OCI-LY1 (cell line): ENCODE measurements at regions not wholly inside any gene's neighbourhood (a gene's known extent, or its start where the extent isn't known, plus 50 kb on each side); places are given as distances from the start of the nearest gene placed in this dataset.

ENCODE experiments used
- EZH2 ChIP-seq: fragments of 200-600 bp; sonication (generic), shearing (Covaris generic); IDR thresholded peaks from 2 replicates; pipeline ENCODE4 v1.8.0; 2017; ENCODE audit warnings: borderline replicate concordance, mixed run types, mild to moderate bottlenecking, antibody characterized with exemption, low read length, moderate library complexity, mixed read lengths
- TF ChIP-seq, protein P1 (sequence below): fragments of 200-600 bp; sonication (generic), shearing (Covaris generic); IDR thresholded peaks from 2 replicates; pipeline ENCODE4 v1.5.1; 2017; ENCODE audit warnings: mild to moderate bottlenecking, antibody characterized with exemption, low read length, moderate library complexity, mixed read lengths

DNA sequence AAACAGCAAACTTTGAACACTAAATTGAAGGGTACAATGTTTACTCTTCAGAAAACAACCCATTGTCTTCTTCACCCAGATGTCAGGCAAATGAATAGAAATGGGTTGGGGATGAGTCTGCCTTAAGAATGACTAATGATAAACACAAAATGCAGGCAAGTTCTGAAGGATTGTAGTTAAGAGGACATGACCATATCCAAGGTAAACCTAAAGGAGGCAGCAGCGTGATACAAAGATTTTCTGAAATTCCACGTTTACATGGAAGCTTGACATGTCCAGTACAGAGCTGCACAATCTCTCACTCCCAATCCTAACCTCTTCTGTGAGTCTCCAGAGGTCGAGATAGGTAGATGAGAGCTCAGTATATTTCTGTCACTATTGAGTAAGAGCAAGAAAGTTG is 1263.2 kb upstream of the CDH6 start:
- TF ChIP-seq, protein P1, sequence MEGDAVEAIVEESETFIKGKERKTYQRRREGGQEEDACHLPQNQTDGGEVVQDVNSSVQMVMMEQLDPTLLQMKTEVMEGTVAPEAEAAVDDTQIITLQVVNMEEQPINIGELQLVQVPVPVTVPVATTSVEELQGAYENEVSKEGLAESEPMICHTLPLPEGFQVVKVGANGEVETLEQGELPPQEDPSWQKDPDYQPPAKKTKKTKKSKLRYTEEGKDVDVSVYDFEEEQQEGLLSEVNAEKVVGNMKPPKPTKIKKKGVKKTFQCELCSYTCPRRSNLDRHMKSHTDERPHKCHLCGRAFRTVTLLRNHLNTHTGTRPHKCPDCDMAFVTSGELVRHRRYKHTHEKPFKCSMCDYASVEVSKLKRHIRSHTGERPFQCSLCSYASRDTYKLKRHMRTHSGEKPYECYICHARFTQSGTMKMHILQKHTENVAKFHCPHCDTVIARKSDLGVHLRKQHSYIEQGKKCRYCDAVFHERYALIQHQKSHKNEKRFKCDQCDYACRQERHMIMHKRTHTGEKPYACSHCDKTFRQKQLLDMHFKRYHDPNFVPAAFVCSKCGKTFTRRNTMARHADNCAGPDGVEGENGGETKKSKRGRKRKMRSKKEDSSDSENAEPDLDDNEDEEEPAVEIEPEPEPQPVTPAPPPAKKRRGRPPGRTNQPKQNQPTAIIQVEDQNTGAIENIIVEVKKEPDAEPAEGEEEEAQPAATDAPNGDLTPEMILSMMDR, result no peak
- TF ChIP-seq EZH2, result no peak
